Caco-2 (cell line): ENCODE measurements at regions not wholly inside any gene's neighbourhood (a gene's known extent, or its start where the extent isn't known, plus 50 kb on each side); places are given as distances from the start of the nearest gene placed in this dataset.

Experiments
- BruUV-seq: library from RNA; stranded (reverse); fragments of 400-500 nt; replicated peaks from 2 replicates; lab custom pipeline; 2021; lab: Mats Ljungman, UMichigan
- CTCF ChIA-PET: fragments of 300-600 bp; sonication (Branson Sonifier 250); formaldehyde crosslinking; loops from one replicate; lab custom pipeline; 2022; ENCODE audit warnings: antibody characterized with exemption; lab: Charles Lee
- POLR2A ChIA-PET: fragments of 300-600 bp; sonication (Branson Sonifier 250); formaldehyde crosslinking; loops from one replicate; lab custom pipeline; 2022; ENCODE audit warnings: antibody characterized with exemption; lab: Charles Lee
- DNase-seq, 2 experiments: peaks; one replicate each; pipeline versions ENCODE4 v3.0.0 to v3.0.0-alpha.2; 2020 to 2022
- H3K27me3 ChIP-seq: replicated peaks from 2 replicates; pipeline ENCODE4 v1.6.0; 2011; ENCODE audit warnings: low read length; ENCODE audit not compliant: control insufficient read depth, insufficient read depth
- H3K36me3 ChIP-seq: 2 replicates; pipeline ENCODE4 v1.5.1; 2011; ENCODE audit warnings: low read length; ENCODE audit not compliant: control insufficient read depth, insufficient read depth
- H3K4me1 ChIP-seq: fragments of 250-450 bp; sonication (Bioruptor Pico); 2 replicates; pipeline ENCODE4 v1.5.1; 2020; ENCODE audit warnings: mild to moderate bottlenecking
- H3K4me3 ChIP-seq: 2 replicates; pipeline ENCODE4 v1.5.1; 2011; ENCODE audit warnings: low read depth, mild to moderate bottlenecking, control low read depth, low read length
- H3K9me3 ChIP-seq: fragments of 250-450 bp; sonication (Bioruptor Pico); 2 replicates; pipeline ENCODE4 v1.5.1; 2020; ENCODE audit warnings: mild to moderate bottlenecking, moderate library complexity
- H3K27ac Mint-ChIP-seq: one replicate; pipeline ENCODE4 v1.8.0; 2022; ENCODE audit warnings: mixed read lengths; ENCODE audit not compliant: unreplicated experiment
- H3K27me3 Mint-ChIP-seq: one replicate; pipeline ENCODE4 v1.8.0; 2022; ENCODE audit warnings: mixed read lengths; ENCODE audit not compliant: insufficient read depth, unreplicated experiment
- H3K36me3 Mint-ChIP-seq: one replicate; pipeline ENCODE4 v1.8.0; 2022; ENCODE audit warnings: mild to moderate bottlenecking, mixed read lengths; ENCODE audit not compliant: insufficient read depth, unreplicated experiment
- H3K4me1 Mint-ChIP-seq: one replicate; pipeline ENCODE4 v1.8.0; 2022; ENCODE audit warnings: low read depth, mixed read lengths; ENCODE audit not compliant: unreplicated experiment
- H3K4me3 Mint-ChIP-seq: one replicate; pipeline ENCODE4 v1.8.0; 2022; ENCODE audit warnings: mild to moderate bottlenecking, moderate library complexity, mixed read lengths; ENCODE audit not compliant: unreplicated experiment
- H3K9me3 Mint-ChIP-seq: one replicate; pipeline ENCODE4 v1.8.0; 2022; ENCODE audit warnings: mixed read lengths; ENCODE audit not compliant: unreplicated experiment
- CTCF ChIP-seq, 2 experiments: fragments of 200-600 bp in 1 of 2; IDR thresholded peaks; 1 replicate in 1 of 2; 2 replicates in 1 of 2; pipeline versions ENCODE4 v1.5.1 to v1.8.0; 2011 to 2022; ENCODE audit warnings: antibody characterized with exemption in 1 of 2, control low read depth in 1 of 2, inconsistent platforms in 1 of 2, low read depth in 1 of 2, low read length in 1 of 2, mild to moderate bottlenecking in 1 of 2, moderate library complexity in 1 of 2; ENCODE audit not compliant: insufficient read depth in 1 of 2, severe bottlenecking in 1 of 2, unreplicated experiment in 1 of 2
- intact Hi-C: fragments of 100-400 bp; cut with micrococcal nuclease; formaldehyde crosslinking; loops from one replicate; pipeline ENCODE4 v1.10.0; 2022; ENCODE audit not compliant: unreplicated experiment

- ChIA-PET CTCF (no interaction called here), POLR2A (no interaction called here)
- H3K27me3 Mint-ChIP-seq: no peaks in the 10 kb centered on the region
- H3K4me1 ChIP-seq: no peaks in the 10 kb centered on the region
- no TSS peak for BruUV-seq
- no peaks in the 10 kb centered on the region for H3K9me3 ChIP-seq
- H3K9me3 Mint-ChIP-seq: no peaks in the 10 kb centered on the region
- DNase-seq: no peak
- no peak overlapping the region for H3K4me3 ChIP-seq
- no peak for TF ChIP-seq CTCF (IDR thresholded peaks at IDR 0.05; ENCODE audit: insufficient read depth in 1 of 2, low read depth in 1 of 2, low read length in 1 of 2, severe bottlenecking in 1 of 2, unreplicated experiment in 1 of 2)
- no peaks in the 10 kb centered on the region for H3K36me3 Mint-ChIP-seq
- intact Hi-C loops: no loop called here
- H3K27ac Mint-ChIP-seq: no peak overlapping the region
- no peaks in the 10 kb centered on the region for H3K36me3 ChIP-seq
- H3K27me3 ChIP-seq: no peaks in the 10 kb centered on the region
- no peaks in the 10 kb centered on the region for H3K4me1 Mint-ChIP-seq
- H3K4me3 Mint-ChIP-seq: no peak overlapping the region
These were observed 258.3 kb upstream of the NAV3 start for GRCh38 chr12:77572371-77572770.

- no peaks in the 10 kb centered on the region for H3K27me3 Mint-ChIP-seq
- CTCF ChIA-PET: no interaction called here
- Histone ChIP-seq H3K9me3 (no peaks in the 10 kb centered on the region), H3K36me3 (no peaks in the 10 kb centered on the region), H3K27me3 (no peaks in the 10 kb centered on the region), H3K4me3 (no peak overlapping the region), H3K4me1 (no peaks in the 10 kb centered on the region)
- TF ChIP-seq CTCF (IDR thresholded peaks at IDR 0.05; ENCODE audit: insufficient read depth in 1 of 2, low read depth in 1 of 2, low read length in 1 of 2, severe bottlenecking in 1 of 2, unreplicated experiment in 1 of 2): no peak
- POLR2A ChIA-PET: no interaction called here
- intact Hi-C loops: no loop called here
- no TSS peak for BruUV-seq
- DNase-seq: no peak
- no peak overlapping the region for H3K27ac Mint-ChIP-seq
- no peak overlapping the region for H3K4me3 Mint-ChIP-seq
- no peaks in the 10 kb centered on the region for H3K36me3 Mint-ChIP-seq
- no peaks in the 10 kb centered on the region for H3K9me3 Mint-ChIP-seq
- no peaks in the 10 kb centered on the region for H3K4me1 Mint-ChIP-seq
These were observed 258.9 kb upstream of the NAV3 start for GRCh38 chr12:77571768-77572167.

- no peaks in the 10 kb centered on the region for H3K27me3 ChIP-seq
- Mint-ChIP-seq H3K36me3 (no peaks in the 10 kb centered on the region), H3K4me3 (no peak overlapping the region), H3K4me1 (no peaks in the 10 kb centered on the region), H3K9me3 (no peaks in the 10 kb centered on the region), H3K27me3 (no peaks in the 10 kb centered on the region), H3K27ac (no peak overlapping the region)
- H3K9me3 ChIP-seq: no peaks in the 10 kb centered on the region
- no peak overlapping the region for H3K4me3 ChIP-seq
- no peaks in the 10 kb centered on the region for H3K36me3 ChIP-seq
- DNase-seq: no peak
- H3K4me1 ChIP-seq: no peaks in the 10 kb centered on the region
- CTCF ChIA-PET: no interaction called here
- BruUV-seq: no TSS peak
- intact Hi-C loops: no loop called here
- POLR2A ChIA-PET: no interaction called here
- no peak for TF ChIP-seq CTCF (IDR thresholded peaks at IDR 0.05; ENCODE audit: insufficient read depth in 1 of 2, low read depth in 1 of 2, low read length in 1 of 2, severe bottlenecking in 1 of 2, unreplicated experiment in 1 of 2)
These were observed 259.6 kb upstream of the NAV3 start for GRCh38 chr12:77571127-77571526.
